ENCODE measurements at regions not wholly inside any gene's neighbourhood (a gene's known extent, or its start where the extent isn't known, plus 50 kb on each side); places are given as distances from the start of the nearest gene placed in this dataset.

- Histone ChIP-seq H3K27ac (ENCODE audit: insufficient read depth, low read length, poor library complexity, severe bottlenecking) (no peak overlapping the region), H3K27me3 (replicated peaks; ENCODE audit: control insufficient read depth, insufficient read depth, low read length, poor library complexity, severe bottlenecking) (no peaks in the 10 kb centered on the region), H3K4me3 (ENCODE audit: insufficient read depth, low read depth, low read length, poor library complexity, severe bottlenecking) (no peak overlapping the region), H3K36me3 (ENCODE audit: control insufficient read depth, insufficient read depth, low read length) (no peaks in the 10 kb centered on the region), H3K4me1 (ENCODE audit: control insufficient read depth, insufficient read depth, low read length, poor library complexity, severe bottlenecking) (no peaks in the 10 kb centered on the region), H3K9me3 (ENCODE audit: control insufficient read depth, low read length) (no peaks in the 10 kb centered on the region)
- DNase-seq = no peak
Observed at GRCh38 chr5:2166306-2166978, 283.7 kb upstream of the IRX4 start.

- H3K36me3 ChIP-seq (ENCODE audit: control insufficient read depth, insufficient read depth, low read length) = no peaks in the 10 kb centered on the region
- no peak overlapping the region for H3K4me3 ChIP-seq (ENCODE audit: insufficient read depth, low read depth, low read length, poor library complexity, severe bottlenecking)
- no peak for DNase-seq
- H3K27me3 ChIP-seq (replicated peaks; ENCODE audit: control insufficient read depth, insufficient read depth, low read length, poor library complexity, severe bottlenecking) = no peaks in the 10 kb centered on the region
- no peaks in the 10 kb centered on the region for H3K4me1 ChIP-seq (ENCODE audit: control insufficient read depth, insufficient read depth, low read length, poor library complexity, severe bottlenecking)
- no peak overlapping the region for H3K27ac ChIP-seq (ENCODE audit: insufficient read depth, low read length, poor library complexity, severe bottlenecking)
- no peaks in the 10 kb centered on the region for H3K9me3 ChIP-seq (ENCODE audit: control insufficient read depth, low read length)
Observed at GRCh38 chr5:2165615-2166305, 283.0 kb upstream of the IRX4 start.

- no peaks in the 10 kb centered on the region for H3K27me3 ChIP-seq (replicated peaks; ENCODE audit: control insufficient read depth, insufficient read depth, low read length, poor library complexity, severe bottlenecking)
- H3K4me3 ChIP-seq (ENCODE audit: insufficient read depth, low read depth, low read length, poor library complexity, severe bottlenecking) = no peak overlapping the region
- no peak overlapping the region for H3K27ac ChIP-seq (ENCODE audit: insufficient read depth, low read length, poor library complexity, severe bottlenecking)
- no peak for DNase-seq
- no peaks in the 10 kb centered on the region for H3K4me1 ChIP-seq (ENCODE audit: control insufficient read depth, insufficient read depth, low read length, poor library complexity, severe bottlenecking)
- no peaks in the 10 kb centered on the region for H3K36me3 ChIP-seq (ENCODE audit: control insufficient read depth, insufficient read depth, low read length)
- H3K9me3 ChIP-seq (ENCODE audit: control insufficient read depth, low read length) = no peaks in the 10 kb centered on the region
Observed at GRCh38 chr5:2165203-2165602, 282.5 kb upstream of the IRX4 start.

- no peak for DNase-seq
Observed at GRCh38 chr5:2164586-2164985, 281.9 kb upstream of the IRX4 start.

GRCh38 chr5:2163940-2164490, 281.3 kb upstream of the IRX4 start:
- no peak overlapping the region for H3K27ac ChIP-seq (ENCODE audit: insufficient read depth, low read length, poor library complexity, severe bottlenecking)
- no peak for DNase-seq
- H3K4me3 ChIP-seq (ENCODE audit: insufficient read depth, low read depth, low read length, poor library complexity, severe bottlenecking) = no peak overlapping the region
- no peaks in the 10 kb centered on the region for H3K36me3 ChIP-seq (ENCODE audit: control insufficient read depth, insufficient read depth, low read length)
- no peaks in the 10 kb centered on the region for H3K9me3 ChIP-seq (ENCODE audit: control insufficient read depth, low read length)
- no peaks in the 10 kb centered on the region for H3K4me1 ChIP-seq (ENCODE audit: control insufficient read depth, insufficient read depth, low read length, poor library complexity, severe bottlenecking)
- H3K27me3 ChIP-seq (replicated peaks; ENCODE audit: control insufficient read depth, insufficient read depth, low read length, poor library complexity, severe bottlenecking) = no peaks in the 10 kb centered on the region

More at GRCh38 chr5:2164586-2164985, 281.9 kb upstream of the IRX4 start:
- H3K9me3 ChIP-seq (ENCODE audit: control insufficient read depth, low read length) = no peaks in the 10 kb centered on the region
- H3K27ac ChIP-seq (ENCODE audit: insufficient read depth, low read length, poor library complexity, severe bottlenecking) = no peak overlapping the region
- H3K27me3 ChIP-seq (replicated peaks; ENCODE audit: control insufficient read depth, insufficient read depth, low read length, poor library complexity, severe bottlenecking) = no peaks in the 10 kb centered on the region
- H3K36me3 ChIP-seq (ENCODE audit: control insufficient read depth, insufficient read depth, low read length) = no peaks in the 10 kb centered on the region
- no peak overlapping the region for H3K4me3 ChIP-seq (ENCODE audit: insufficient read depth, low read depth, low read length, poor library complexity, severe bottlenecking)
- no peaks in the 10 kb centered on the region for H3K4me1 ChIP-seq (ENCODE audit: control insufficient read depth, insufficient read depth, low read length, poor library complexity, severe bottlenecking)

- no peak overlapping the region for H3K4me3 ChIP-seq (ENCODE audit: insufficient read depth, low read depth, low read length, poor library complexity, severe bottlenecking)
- no peaks in the 10 kb centered on the region for H3K9me3 ChIP-seq (ENCODE audit: control insufficient read depth, low read length)
- no peaks in the 10 kb centered on the region for H3K36me3 ChIP-seq (ENCODE audit: control insufficient read depth, insufficient read depth, low read length)
- no peak for DNase-seq
- no peaks in the 10 kb centered on the region for H3K27me3 ChIP-seq (replicated peaks; ENCODE audit: control insufficient read depth, insufficient read depth, low read length, poor library complexity, severe bottlenecking)
- H3K27ac ChIP-seq (ENCODE audit: insufficient read depth, low read length, poor library complexity, severe bottlenecking) = no peak overlapping the region
- no peaks in the 10 kb centered on the region for H3K4me1 ChIP-seq (ENCODE audit: control insufficient read depth, insufficient read depth, low read length, poor library complexity, severe bottlenecking)
Observed at GRCh38 chr5:2163060-2163856, 280.5 kb upstream of the IRX4 start.

GRCh38 chr5:2160811-2161210, 278.1 kb upstream of the IRX4 start:
- H3K4me1 ChIP-seq (ENCODE audit: control insufficient read depth, insufficient read depth, low read length, poor library complexity, severe bottlenecking) = no peaks in the 10 kb centered on the region
- no peak overlapping the region for H3K4me3 ChIP-seq (ENCODE audit: insufficient read depth, low read depth, low read length, poor library complexity, severe bottlenecking)
- H3K9me3 ChIP-seq (ENCODE audit: control insufficient read depth, low read length) = no peaks in the 10 kb centered on the region
- no peak for DNase-seq
- H3K36me3 ChIP-seq (ENCODE audit: control insufficient read depth, insufficient read depth, low read length) = no peaks in the 10 kb centered on the region
- no peaks in the 10 kb centered on the region for H3K27me3 ChIP-seq (replicated peaks; ENCODE audit: control insufficient read depth, insufficient read depth, low read length, poor library complexity, severe bottlenecking)
- H3K27ac ChIP-seq (ENCODE audit: insufficient read depth, low read length, poor library complexity, severe bottlenecking) = no peak overlapping the region

GRCh38 chr5:2158767-2159166, 276.0 kb upstream of the IRX4 start:
- no peaks in the 10 kb centered on the region for H3K36me3 ChIP-seq (ENCODE audit: control insufficient read depth, insufficient read depth, low read length)
- no peaks in the 10 kb centered on the region for H3K27me3 ChIP-seq (replicated peaks; ENCODE audit: control insufficient read depth, insufficient read depth, low read length, poor library complexity, severe bottlenecking)
- H3K4me3 ChIP-seq (ENCODE audit: insufficient read depth, low read depth, low read length, poor library complexity, severe bottlenecking) = no peak overlapping the region
- H3K27ac ChIP-seq (ENCODE audit: insufficient read depth, low read length, poor library complexity, severe bottlenecking) = no peak overlapping the region
- H3K4me1 ChIP-seq (ENCODE audit: control insufficient read depth, insufficient read depth, low read length, poor library complexity, severe bottlenecking) = no peaks in the 10 kb centered on the region
- no peaks in the 10 kb centered on the region for H3K9me3 ChIP-seq (ENCODE audit: control insufficient read depth, low read length)
- DNase-seq = no peak

- Histone ChIP-seq H3K27ac (ENCODE audit: insufficient read depth, low read length, poor library complexity, severe bottlenecking) (no peak overlapping the region), H3K4me1 (ENCODE audit: control insufficient read depth, insufficient read depth, low read length, poor library complexity, severe bottlenecking) (no peaks in the 10 kb centered on the region), H3K36me3 (ENCODE audit: control insufficient read depth, insufficient read depth, low read length) (no peaks in the 10 kb centered on the region), H3K4me3 (ENCODE audit: insufficient read depth, low read depth, low read length, poor library complexity, severe bottlenecking) (no peak overlapping the region), H3K27me3 (replicated peaks; ENCODE audit: control insufficient read depth, insufficient read depth, low read length, poor library complexity, severe bottlenecking) (no peaks in the 10 kb centered on the region), H3K9me3 (ENCODE audit: control insufficient read depth, low read length) (no peaks in the 10 kb centered on the region)
- no peak for DNase-seq
Observed at GRCh38 chr5:2158109-2158508, 275.4 kb upstream of the IRX4 start.

- DNase-seq = no peak
- H3K4me1 ChIP-seq (ENCODE audit: control insufficient read depth, insufficient read depth, low read length, poor library complexity, severe bottlenecking) = no peaks in the 10 kb centered on the region
- no peaks in the 10 kb centered on the region for H3K36me3 ChIP-seq (ENCODE audit: control insufficient read depth, insufficient read depth, low read length)
- H3K4me3 ChIP-seq (ENCODE audit: insufficient read depth, low read depth, low read length, poor library complexity, severe bottlenecking) = no peak overlapping the region
- no peaks in the 10 kb centered on the region for H3K27me3 ChIP-seq (replicated peaks; ENCODE audit: control insufficient read depth, insufficient read depth, low read length, poor library complexity, severe bottlenecking)
- no peak overlapping the region for H3K27ac ChIP-seq (ENCODE audit: insufficient read depth, low read length, poor library complexity, severe bottlenecking)
- H3K9me3 ChIP-seq (ENCODE audit: control insufficient read depth, low read length) = no peaks in the 10 kb centered on the region
Observed at GRCh38 chr5:2157372-2157771, 274.6 kb upstream of the IRX4 start.
